ENCODE measurements at regions not wholly inside any gene's neighbourhood (a gene's known extent, or its start where the extent isn't known, plus 50 kb on each side); places are given as distances from the start of the nearest gene placed in this dataset.

- ATAC-seq (no peak), DNase-seq (ENCODE audit: low spot score) (no peak)
- Mint-ChIP-seq H3K4me1 (peaks cover 58% of the 10 kb centered on the region), H3K4me3 (no peak overlapping the region), H3K36me3 (no peaks in the 10 kb centered on the region), H3K27me3 (ENCODE audit: low read depth) (no peaks in the 10 kb centered on the region), H3K9me3 (no peaks in the 10 kb centered on the region), H3K27ac (peak overlapping the region; percentile 58)
- TF ChIP-seq STAT6 (CRISPR knock-in tag; conservative IDR thresholded peaks at IDR 0.05; ENCODE audit: low read depth) (no peak), SMAD4 (CRISPR knock-in tag; IDR thresholded peaks at IDR 0.05) (no peak), ZNF317 (CRISPR knock-in tag; IDR thresholded peaks at IDR 0.05; ENCODE audit: borderline replicate concordance, low read depth) (peak; percentile 56; the same call in 1 of the 2 replicates)
- POLR2A ChIA-PET: interaction anchor here (1.5 kb wide), 1 partner anchor 25 kb away, joined by 3 read pairs; no protein-coding TSS in a partner anchor
- CTCF ChIA-PET: interaction anchor here (0.9 kb wide), 1 partner anchor 161 kb away, joined by 3 read pairs; no protein-coding TSS in a partner anchor
Observed at GRCh38 chr11:127632546-127632945, 632.0 kb upstream of the KIRREL3 start.

- H3K27ac Mint-ChIP-seq: 0 out of 2 replicates have a peak overlapping the region, but pooled peaks have one; percentile 83
- TF ChIP-seq CREB1 (CRISPR knock-in tag; IDR thresholded peaks at IDR 0.05): no peak
- TF ChIP-seq, protein P1, sequence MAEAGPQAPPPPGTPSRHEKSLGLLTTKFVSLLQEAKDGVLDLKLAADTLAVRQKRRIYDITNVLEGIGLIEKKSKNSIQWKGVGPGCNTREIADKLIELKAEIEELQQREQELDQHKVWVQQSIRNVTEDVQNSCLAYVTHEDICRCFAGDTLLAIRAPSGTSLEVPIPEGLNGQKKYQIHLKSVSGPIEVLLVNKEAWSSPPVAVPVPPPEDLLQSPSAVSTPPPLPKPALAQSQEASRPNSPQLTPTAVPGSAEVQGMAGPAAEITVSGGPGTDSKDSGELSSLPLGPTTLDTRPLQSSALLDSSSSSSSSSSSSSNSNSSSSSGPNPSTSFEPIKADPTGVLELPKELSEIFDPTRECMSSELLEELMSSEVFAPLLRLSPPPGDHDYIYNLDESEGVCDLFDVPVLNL (CRISPR knock-in tag; IDR thresholded peaks at IDR 0.05; ENCODE audit: borderline replicate concordance, low read depth): no peak
- TF ChIP-seq, protein P2, sequence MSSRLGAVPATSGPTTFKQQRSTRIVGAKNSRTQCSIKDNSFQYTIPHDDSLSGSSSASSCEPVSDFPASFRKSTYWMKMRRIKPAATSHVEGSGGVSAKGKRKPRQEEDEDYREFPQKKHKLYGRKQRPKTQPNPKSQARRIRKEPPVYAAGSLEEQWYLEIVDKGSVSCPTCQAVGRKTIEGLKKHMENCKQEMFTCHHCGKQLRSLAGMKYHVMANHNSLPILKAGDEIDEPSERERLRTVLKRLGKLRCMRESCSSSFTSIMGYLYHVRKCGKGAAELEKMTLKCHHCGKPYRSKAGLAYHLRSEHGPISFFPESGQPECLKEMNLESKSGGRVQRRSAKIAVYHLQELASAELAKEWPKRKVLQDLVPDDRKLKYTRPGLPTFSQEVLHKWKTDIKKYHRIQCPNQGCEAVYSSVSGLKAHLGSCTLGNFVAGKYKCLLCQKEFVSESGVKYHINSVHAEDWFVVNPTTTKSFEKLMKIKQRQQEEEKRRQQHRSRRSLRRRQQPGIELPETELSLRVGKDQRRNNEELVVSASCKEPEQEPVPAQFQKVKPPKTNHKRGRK (CRISPR knock-in tag; IDR thresholded peaks at IDR 0.05; ENCODE audit: borderline replicate concordance): no peak
- no peak for TF ChIP-seq ZNF121 (CRISPR knock-in tag; IDR thresholded peaks at IDR 0.05)
- no peak for TF ChIP-seq TEAD1 (CRISPR knock-in tag; IDR thresholded peaks at IDR 0.05)
- TF ChIP-seq GTF2I (CRISPR knock-in tag; conservative IDR thresholded peaks at IDR 0.05): no peak
- TF ChIP-seq, protein P3, sequence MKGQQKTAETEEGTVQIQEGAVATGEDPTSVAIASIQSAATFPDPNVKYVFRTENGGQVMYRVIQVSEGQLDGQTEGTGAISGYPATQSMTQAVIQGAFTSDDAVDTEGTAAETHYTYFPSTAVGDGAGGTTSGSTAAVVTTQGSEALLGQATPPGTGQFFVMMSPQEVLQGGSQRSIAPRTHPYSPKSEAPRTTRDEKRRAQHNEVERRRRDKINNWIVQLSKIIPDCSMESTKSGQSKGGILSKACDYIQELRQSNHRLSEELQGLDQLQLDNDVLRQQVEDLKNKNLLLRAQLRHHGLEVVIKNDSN (CRISPR knock-in tag; IDR thresholded peaks at IDR 0.05): no peak
- no peak for TF ChIP-seq TEAD4 (CRISPR knock-in tag; IDR thresholded peaks at IDR 0.05)
- no peak for TF ChIP-seq ESRRA (CRISPR knock-in tag; IDR thresholded peaks at IDR 0.05; ENCODE audit: borderline replicate concordance)
- no peak for TF ChIP-seq SMAD3 (CRISPR knock-in tag; IDR thresholded peaks at IDR 0.05; ENCODE audit: borderline replicate concordance)
- TF ChIP-seq TP53 (CRISPR knock-in tag; IDR thresholded peaks at IDR 0.05): no peak
- no peak for TF ChIP-seq SOX15 (CRISPR knock-in tag; IDR thresholded peaks at IDR 0.05)
- TF ChIP-seq IRF2 (CRISPR knock-in tag; IDR thresholded peaks at IDR 0.05; ENCODE audit: borderline replicate concordance, low read depth): no peak
- TF ChIP-seq ZNF425 (CRISPR knock-in tag; conservative IDR thresholded peaks at IDR 0.05): no peak
- TF ChIP-seq NR3C1 (CRISPR knock-in tag; conservative IDR thresholded peaks at IDR 0.05; ENCODE audit: low read depth): no peak
- TF ChIP-seq, protein P4, sequence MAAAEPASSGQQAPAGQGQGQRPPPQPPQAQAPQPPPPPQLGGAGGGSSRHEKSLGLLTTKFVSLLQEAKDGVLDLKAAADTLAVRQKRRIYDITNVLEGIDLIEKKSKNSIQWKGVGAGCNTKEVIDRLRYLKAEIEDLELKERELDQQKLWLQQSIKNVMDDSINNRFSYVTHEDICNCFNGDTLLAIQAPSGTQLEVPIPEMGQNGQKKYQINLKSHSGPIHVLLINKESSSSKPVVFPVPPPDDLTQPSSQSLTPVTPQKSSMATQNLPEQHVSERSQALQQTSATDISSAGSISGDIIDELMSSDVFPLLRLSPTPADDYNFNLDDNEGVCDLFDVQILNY (CRISPR knock-in tag; IDR thresholded peaks at IDR 0.05): no peak
- TF ChIP-seq JAZF1 (CRISPR knock-in tag; IDR thresholded peaks at IDR 0.05): no peak
- TF ChIP-seq NFYB (CRISPR knock-in tag; conservative IDR thresholded peaks at IDR 0.05; ENCODE audit: low read depth): no peak
- TF ChIP-seq, protein P5, sequence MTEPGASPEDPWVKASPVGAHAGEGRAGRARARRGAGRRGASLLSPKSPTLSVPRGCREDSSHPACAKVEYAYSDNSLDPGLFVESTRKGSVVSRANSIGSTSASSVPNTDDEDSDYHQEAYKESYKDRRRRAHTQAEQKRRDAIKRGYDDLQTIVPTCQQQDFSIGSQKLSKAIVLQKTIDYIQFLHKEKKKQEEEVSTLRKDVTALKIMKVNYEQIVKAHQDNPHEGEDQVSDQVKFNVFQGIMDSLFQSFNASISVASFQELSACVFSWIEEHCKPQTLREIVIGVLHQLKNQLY (CRISPR knock-in tag; IDR thresholded peaks at IDR 0.05): no peak
- no peak overlapping the region for H3K4me3 Mint-ChIP-seq
- H3K36me3 Mint-ChIP-seq: no peaks in the 10 kb centered on the region
- no peaks in the 10 kb centered on the region for H3K9me3 Mint-ChIP-seq
- DNase-seq (ENCODE audit: low spot score) (no peak), ATAC-seq (no peak)
- peaks cover 60% of the 10 kb centered on the region for H3K4me1 Mint-ChIP-seq
- H3K27me3 Mint-ChIP-seq (ENCODE audit: low read depth): no peaks in the 10 kb centered on the region
- ChIA-PET POLR2A (no interaction called here), CTCF (no interaction called here)
Observed at GRCh38 chr11:127631974-127632373, 631.4 kb upstream of the KIRREL3 start.

All from WTC11 (cell line).